ENCODE measurements at regions not wholly inside any gene's neighbourhood (a gene's known extent, or its start where the extent isn't known, plus 50 kb on each side); places are given as distances from the start of the nearest gene placed in this dataset.

- TF ChIP-seq REST (IDR thresholded peaks at IDR 0.05) (no peak), CTCF (IDR thresholded peaks at IDR 0.05; ENCODE audit: low read depth, low read length, missing input control) (no peak), ZBTB33 (IDR thresholded peaks at IDR 0.05) (no peak), TAF1 (conservative IDR thresholded peaks at IDR 0.05) (no peak), GABPA (IDR thresholded peaks at IDR 0.05 in 1 of 2, conservative IDR thresholded peaks at IDR 0.05 in 1 of 2) (no peak), RAD21 (IDR thresholded peaks at IDR 0.05) (no peak), ATF3 (IDR thresholded peaks at IDR 0.05) (no peak), YY1 (IDR thresholded peaks at IDR 0.05) (no peak), SP1 (IDR thresholded peaks at IDR 0.05) (no peak), JUND (IDR thresholded peaks at IDR 0.05) (no peak), MAX (IDR thresholded peaks at IDR 0.05) (no peak), HNF4G (IDR thresholded peaks at IDR 0.05) (no peak), EGR1 (IDR thresholded peaks at IDR 0.05; ENCODE audit: low read depth in 2 of 2) (no peak)
Observed at GRCh38 chr12:75699251-75699650, 187.8 kb upstream of the KRR1 start.

All from liver (tissue), 3 donors.